Psoas muscle (tissue), 7 donors: ENCODE measurements at regions not wholly inside any gene's neighbourhood (a gene's known extent, or its start where the extent isn't known, plus 50 kb on each side); places are given as distances from the start of the nearest gene placed in this dataset.

Source experiments
- ATAC-seq, 4 donors: fragments of 200-7000 bp; cut with Tn5 transposase; one replicate each; pipeline ENCODE4 v1.9.1; 2020; ENCODE audit warnings: moderate library complexity in 3 of 4, mild to moderate bottlenecking in 2 of 4
- DNase-seq, 2 donors: peaks; one replicate each; pipeline ENCODE4 v3.0.0-alpha.2; 2020
- H3K27ac ChIP-seq: fragments of 200-600 bp; one replicate; pipeline ENCODE4 v1.8.0; 2022
- H3K27me3 ChIP-seq, 3 donors: fragments of 200-600 bp in 1 of 3; one replicate each; pipeline versions ENCODE4 v1.6.1 to v1.8.0; 2013 to 2022; ENCODE audit warnings: low read length in 2 of 3, mild to moderate bottlenecking in 2 of 3, moderate library complexity in 1 of 3; ENCODE audit not compliant: insufficient read depth in 3 of 3
- H3K36me3 ChIP-seq, 2 donors: fragments of 200-600 bp in 1 of 2; one replicate each; pipeline versions ENCODE4 v1.6.1 to v1.8.0; 2013 to 2022; ENCODE audit warnings: low read depth in 1 of 2, mild to moderate bottlenecking in 1 of 2, moderate library complexity in 1 of 2; ENCODE audit not compliant: insufficient read depth in 1 of 2
- H3K4me1 ChIP-seq: fragments of 200-600 bp; one replicate; pipeline ENCODE4 v1.8.0; 2022
- H3K4me3 ChIP-seq: fragments of 200-600 bp; one replicate; pipeline ENCODE4 v1.8.0; 2022; ENCODE audit warnings: mild to moderate bottlenecking
- H3K9me3 ChIP-seq: fragments of 200-600 bp; one replicate; pipeline ENCODE4 v1.8.0; 2022
- WGBS, 3 donors: extraction: QIAGEN DNeasy Blood & Tissue Kit; methylation state at CpG; one replicate each; pipeline versions ENCODE4 v1.1.6 to v1.1.7; 2013; 5-methylcytosine and 5-hydroxymethylcytosine counted together
- intact Hi-C, 2 donors: fragments of 100-400 bp; cut with DNase I; formaldehyde crosslinking; loops; one replicate each; pipeline versions ENCODE4 v1.11.0 to v1.14.2; 2022
- TF ChIP-seq, protein P1 (sequence below): fragments of 200-600 bp; IDR thresholded peaks from one replicate; pipeline ENCODE4 v1.8.0; 2022; ENCODE audit warnings: antibody characterized with exemption
- donor health status: healthy with polysubstance abuse.
- donor health status: DM: no; HTN: no; CAD: no; lungs with moderate emphysema.
- donor health status: Bipolar disorder and iron deficiency.
- donor health status: healthy.
- donor health status: DM: yes; HTN: yes; CAD: no.
- donor health status: DM: no; HTN: no; CAD: no.
- donor health status: DM: yes; HTN: yes; CAD: no.

GRCh38 chr3:5445676-5446201 is 258.2 kb downstream of the EDEM1 start:
- TF ChIP-seq, protein P1, sequence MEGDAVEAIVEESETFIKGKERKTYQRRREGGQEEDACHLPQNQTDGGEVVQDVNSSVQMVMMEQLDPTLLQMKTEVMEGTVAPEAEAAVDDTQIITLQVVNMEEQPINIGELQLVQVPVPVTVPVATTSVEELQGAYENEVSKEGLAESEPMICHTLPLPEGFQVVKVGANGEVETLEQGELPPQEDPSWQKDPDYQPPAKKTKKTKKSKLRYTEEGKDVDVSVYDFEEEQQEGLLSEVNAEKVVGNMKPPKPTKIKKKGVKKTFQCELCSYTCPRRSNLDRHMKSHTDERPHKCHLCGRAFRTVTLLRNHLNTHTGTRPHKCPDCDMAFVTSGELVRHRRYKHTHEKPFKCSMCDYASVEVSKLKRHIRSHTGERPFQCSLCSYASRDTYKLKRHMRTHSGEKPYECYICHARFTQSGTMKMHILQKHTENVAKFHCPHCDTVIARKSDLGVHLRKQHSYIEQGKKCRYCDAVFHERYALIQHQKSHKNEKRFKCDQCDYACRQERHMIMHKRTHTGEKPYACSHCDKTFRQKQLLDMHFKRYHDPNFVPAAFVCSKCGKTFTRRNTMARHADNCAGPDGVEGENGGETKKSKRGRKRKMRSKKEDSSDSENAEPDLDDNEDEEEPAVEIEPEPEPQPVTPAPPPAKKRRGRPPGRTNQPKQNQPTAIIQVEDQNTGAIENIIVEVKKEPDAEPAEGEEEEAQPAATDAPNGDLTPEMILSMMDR: no peak
- no peak overlapping the region for H3K27ac ChIP-seq
- no peaks in the 10 kb centered on the region for H3K36me3 ChIP-seq
- no peaks in the 10 kb centered on the region for H3K27me3 ChIP-seq
- no peak for DNase-seq
- ATAC-seq: no peak
- intact Hi-C loops: no loop called here
- 43 to 62% (median 54%) methylated on average over 5 of the region's 5 CpGs for WGBS, 3 donors
- no peak overlapping the region for H3K4me3 ChIP-seq
- no peaks in the 10 kb centered on the region for H3K4me1 ChIP-seq
- H3K9me3 ChIP-seq: peaks cover 5% of the 10 kb centered on the region

DNA sequence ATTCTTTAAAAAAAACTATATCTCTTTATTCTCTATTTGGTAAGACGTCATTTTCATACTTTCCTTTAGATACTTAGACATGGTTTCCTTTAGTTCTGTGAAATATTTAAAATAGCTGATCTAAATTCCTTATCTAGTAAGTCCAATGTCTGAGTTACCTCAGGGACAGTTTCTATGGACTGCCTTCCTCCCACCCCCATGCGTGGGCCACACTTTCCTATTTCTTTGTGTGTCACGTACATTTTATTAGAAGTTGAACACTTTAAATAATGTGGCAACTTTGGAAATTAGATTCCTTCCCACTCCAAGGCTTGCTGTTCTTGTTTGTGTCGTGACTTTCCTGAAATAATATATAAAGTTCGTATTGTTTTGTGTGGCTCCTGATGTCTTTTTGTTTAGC is 260.7 kb downstream of the EDEM1 start:
- H3K27me3 ChIP-seq: no peaks in the 10 kb centered on the region
- TF ChIP-seq, protein P1: no peak
- 80 to 85% (median 85%) methylated on average over 5 of the region's 5 CpGs for WGBS, 3 donors
- no peak for ATAC-seq
- no peak overlapping the region for H3K4me3 ChIP-seq
- DNase-seq: no peak
- peaks cover 4% of the 10 kb centered on the region for H3K9me3 ChIP-seq
- intact Hi-C loops: no loop called here
- no peaks in the 10 kb centered on the region for H3K36me3 ChIP-seq
- H3K27ac ChIP-seq: no peak overlapping the region
- H3K4me1 ChIP-seq: no peaks in the 10 kb centered on the region

DNA sequence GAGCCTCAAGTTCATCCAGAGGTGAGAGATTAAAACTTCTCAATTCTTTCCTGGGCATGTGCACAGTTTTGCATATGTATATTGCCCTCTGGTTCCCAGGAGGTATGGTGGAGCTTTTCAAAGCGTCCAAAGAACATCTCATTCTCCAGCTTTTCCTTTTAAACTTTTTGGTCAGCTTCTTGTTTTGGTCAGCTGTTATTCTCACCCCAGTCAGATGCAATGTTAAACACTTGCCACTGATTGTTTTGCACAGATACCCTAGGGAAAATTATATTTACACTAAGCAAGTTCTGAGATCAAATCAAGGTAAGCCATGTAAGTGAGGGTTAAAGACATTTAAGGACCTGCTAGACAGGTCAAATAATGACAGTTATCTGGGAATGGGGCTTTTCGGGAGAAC is 261.3 kb downstream of the EDEM1 start:
- ATAC-seq (no peak), DNase-seq (no peak)
- intact Hi-C loops: no loop called here
- Histone ChIP-seq H3K27ac (no peak overlapping the region), H3K4me3 (no peak overlapping the region), H3K36me3 (no peaks in the 10 kb centered on the region), H3K27me3 (no peaks in the 10 kb centered on the region), H3K4me1 (no peaks in the 10 kb centered on the region), H3K9me3 (no peaks in the 10 kb centered on the region)
- WGBS, 3 donors: 78 to 79% (median 79%) methylated on average over 2 of the region's 2 CpGs
- TF ChIP-seq, protein P1: no peak

DNA sequence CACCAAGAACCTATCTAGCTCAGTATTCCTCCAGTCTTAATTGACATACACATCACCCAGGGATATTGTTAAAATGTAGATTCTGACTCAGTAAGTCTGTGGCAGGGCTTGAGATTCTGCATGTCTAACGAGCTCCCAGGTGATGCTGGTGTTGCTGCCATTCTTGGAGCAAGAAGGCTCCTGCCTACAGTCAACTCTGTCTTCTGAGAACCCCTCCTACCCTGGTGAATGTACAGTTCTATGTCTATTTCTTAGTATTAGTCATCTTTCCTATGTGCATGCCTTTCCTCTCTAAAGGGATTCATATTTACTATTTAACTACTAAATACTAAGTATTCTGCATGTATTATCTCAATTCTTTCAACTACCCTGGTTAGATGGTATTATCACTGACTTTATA is 268.7 kb downstream of the EDEM1 start:
- ATAC-seq (no peak), DNase-seq (no peak)
- Histone ChIP-seq H3K36me3 (no peaks in the 10 kb centered on the region), H3K27me3 (no peaks in the 10 kb centered on the region), H3K9me3 (no peaks in the 10 kb centered on the region), H3K27ac (no peak overlapping the region), H3K4me3 (no peak overlapping the region), H3K4me1 (no peaks in the 10 kb centered on the region)
- TF ChIP-seq, protein P1: no peak
- intact Hi-C loops: no loop called here
- 42 to 50% (median 47%) methylated on average over 1 of the region's 1 CpG for WGBS, 3 donors

- intact Hi-C loops: no loop called here
- Histone ChIP-seq H3K36me3 (no peaks in the 10 kb centered on the region), H3K4me1 (no peaks in the 10 kb centered on the region), H3K4me3 (no peak overlapping the region), H3K9me3 (no peaks in the 10 kb centered on the region), H3K27me3 (no peaks in the 10 kb centered on the region), H3K27ac (no peak overlapping the region)
- TF ChIP-seq, protein P1: no peak
- ATAC-seq: no peak
- no peak for DNase-seq
These were observed 271.0 kb downstream of the EDEM1 start for GRCh38 chr3:5458526-5458925.
